ENCODE measurements at regions not wholly inside any gene's neighbourhood (a gene's known extent, or its start where the extent isn't known, plus 50 kb on each side); places are given as distances from the start of the nearest gene placed in this dataset.

- no peak overlapping the region for H3K56ac ChIP-seq (replicated peaks; ENCODE audit: insufficient read length, low read depth, low read length)
- H3K4ac ChIP-seq (replicated peaks; ENCODE audit: insufficient read length, low read depth, low read length) = no peak overlapping the region
- no peaks in the 10 kb centered on the region for H3K79me2 ChIP-seq (ENCODE audit: control insufficient read depth in 1 of 2, insufficient read depth in 2 of 2, low read length in 2 of 2)
- no peaks in the 10 kb centered on the region for H3K27me3 ChIP-seq (replicated peaks in 1 of 4; ENCODE audit: control insufficient read depth in 3 of 4, extremely low read depth in 1 of 4, insufficient read depth in 3 of 4, low read length in 3 of 4)
- no peaks in the 10 kb centered on the region for H3K23me2 ChIP-seq (ENCODE audit: low read depth, low read length)
- H3K4me2 ChIP-seq (ENCODE audit: insufficient read depth in 1 of 2, low read depth in 2 of 2, low read length in 2 of 2) = no peak overlapping the region
- no peak overlapping the region for H3K9ac ChIP-seq (replicated peaks in 1 of 4; ENCODE audit: extremely low read depth in 1 of 4, low read depth in 3 of 4, low read length in 3 of 4)
- FAIRE-seq (no peak), DNase-seq (ENCODE audit: low read depth in 1 of 2, low spot score in 2 of 2) (no peak)
- 0 out of 4 replicates have a peak, but pooled peaks cover 0 to 3% of the 10 kb centered on the region in 2 experiments for H3K9me3 ChIP-seq (ENCODE audit: insufficient read depth in 2 of 2, low read depth in 1 of 2, low read length in 1 of 2)
- H4K91ac ChIP-seq (replicated peaks; ENCODE audit: insufficient read length, low read length) = no peak overlapping the region
- no peak overlapping the region for H3K27ac ChIP-seq (ENCODE audit: low read depth, low read length)
- POLR2A ChIA-PET (ENCODE audit: partially characterized antibody) = no interaction called here
- H3K36me3 ChIP-seq (ENCODE audit: control insufficient read depth in 2 of 4, insufficient read depth in 4 of 4, low read length in 3 of 4) = no peaks in the 10 kb centered on the region
- no peak overlapping the region for H4K5ac ChIP-seq (ENCODE audit: insufficient read length, low read depth, low read length)
- no peaks in the 10 kb centered on the region for H3K4me1 ChIP-seq (replicated peaks in 1 of 4; ENCODE audit: control insufficient read depth in 3 of 4, insufficient read depth in 4 of 4, low read length in 3 of 4)
- H2AK5ac ChIP-seq (ENCODE audit: low read depth, low read length) = no peak overlapping the region
- H3K23ac ChIP-seq (ENCODE audit: insufficient read length) = no peak overlapping the region
- H3K4me3 ChIP-seq (ENCODE audit: extremely low read depth in 1 of 4, insufficient read depth in 2 of 4, low read depth in 3 of 4, low read length in 4 of 4) = no peak overlapping the region
- no peak overlapping the region for H2BK20ac ChIP-seq (ENCODE audit: low read length)
- no peak overlapping the region for H2BK12ac ChIP-seq (ENCODE audit: low read depth, low read length)
- TF ChIP-seq ASH2L (IDR thresholded peaks at IDR 0.05; ENCODE audit: low read length) (no peak), CBX5 (IDR thresholded peaks at IDR 0.05; ENCODE audit: low read depth, low read length) (no peak), SP4 (IDR thresholded peaks at IDR 0.05; ENCODE audit: low read length) (no peak), TBP (IDR thresholded peaks at IDR 0.05; ENCODE audit: low read depth, low read length) (no peak), EP300 (IDR thresholded peaks at IDR 0.05; ENCODE audit: borderline replicate concordance in 1 of 2, low read depth in 2 of 2, low read length in 2 of 2) (no peak), HDAC2 (IDR thresholded peaks at IDR 0.05; ENCODE audit: borderline replicate concordance in 1 of 2, low read depth in 2 of 2, low read length in 2 of 2) (no peak), ZNF274 (IDR thresholded peaks at IDR 0.05; ENCODE audit: borderline replicate concordance, extremely low read depth, low read length) (no peak), YY1 (IDR thresholded peaks at IDR 0.05; ENCODE audit: low read depth, low read length) (no peak), RAD21 (IDR thresholded peaks at IDR 0.05 in 1 of 2, conservative IDR thresholded peaks at IDR 0.05 in 1 of 2; ENCODE audit: low read depth in 2 of 2, low read length in 2 of 2) (no peak)
- no peak overlapping the region for H2BK15ac ChIP-seq (ENCODE audit: low read length)
- H4K8ac ChIP-seq (ENCODE audit: extremely low read depth, insufficient read depth, low read length) = no peak overlapping the region
- H2AFZ ChIP-seq (ENCODE audit: low read length) = no peak overlapping the region
- H4K20me1 ChIP-seq (replicated peaks in 1 of 2; ENCODE audit: control insufficient read depth in 1 of 2, insufficient read depth in 2 of 2, low read length in 2 of 2) = no peaks in the 10 kb centered on the region
- CTCF ChIA-PET (ENCODE audit: partially characterized antibody) = no interaction called here
- no peak overlapping the region for H3K14ac ChIP-seq (ENCODE audit: insufficient read length)
- H3K79me1 ChIP-seq (ENCODE audit: low read depth, low read length) = no peaks in the 10 kb centered on the region
- no peak overlapping the region for H3K18ac ChIP-seq (ENCODE audit: extremely low read depth, low read length)
- no peak overlapping the region for H2BK120ac ChIP-seq (replicated peaks; ENCODE audit: low read depth, low read length)
- H2BK5ac ChIP-seq (ENCODE audit: low read depth, low read length) = no peak overlapping the region
Measured at GRCh38 chr10:36666451-36666850, 458.9 kb upstream of the ANKRD30A start.
